MCF 10A (cell line): ENCODE measurements at regions not wholly inside any gene's neighbourhood (a gene's known extent, or its start where the extent isn't known, plus 50 kb on each side); places are given as distances from the start of the nearest gene placed in this dataset.

Source experiments
- BruUV-seq: library from RNA; stranded (reverse); fragments of 400-500 nt; replicated peaks from 2 replicates; lab custom pipeline; 2021; lab: Mats Ljungman, UMichigan
- CTCF ChIA-PET: fragments of 300-600 bp; sonication (Branson Sonifier 250); formaldehyde crosslinking; extraction: SDS; loops from one replicate; lab custom pipeline; 2021; ENCODE audit warnings: antibody characterized with exemption, inconsistent platforms; lab: Yijun Ruan, JAX
- POLR2A ChIA-PET: fragments of 300-600, 350-650 bp; sonication (Branson Sonifier 250); formaldehyde crosslinking; extraction: SDS; loops from one replicate; lab custom pipeline; 2020; ENCODE audit warnings: antibody characterized with exemption, inconsistent platforms; lab: Yijun Ruan, JAX
- DNase-seq: peaks from one replicate; pipeline ENCODE4 v3.0.0-alpha.2; 2018; ENCODE audit not compliant: unreplicated experiment
- H3K27ac Mint-ChIP-seq: one replicate; pipeline ENCODE4 v1.8.0; 2022; ENCODE audit warnings: mild to moderate bottlenecking, low read depth, mixed read lengths; ENCODE audit not compliant: unreplicated experiment
- H3K27me3 Mint-ChIP-seq: one replicate; pipeline ENCODE4 v1.8.0; 2022; ENCODE audit warnings: mixed read lengths; ENCODE audit not compliant: insufficient read depth, unreplicated experiment
- H3K36me3 Mint-ChIP-seq: one replicate; pipeline ENCODE4 v1.8.0; 2022; ENCODE audit warnings: mild to moderate bottlenecking, moderate library complexity, mixed read lengths; ENCODE audit not compliant: insufficient read depth, unreplicated experiment
- H3K4me1 Mint-ChIP-seq: one replicate; pipeline ENCODE4 v1.8.0; 2022; ENCODE audit warnings: mixed read lengths; ENCODE audit not compliant: insufficient read depth, unreplicated experiment
- H3K4me3 Mint-ChIP-seq: one replicate; pipeline ENCODE4 v1.8.0; 2022; ENCODE audit warnings: mild to moderate bottlenecking, moderate library complexity, mixed read lengths; ENCODE audit not compliant: unreplicated experiment
- H3K9me3 Mint-ChIP-seq: one replicate; pipeline ENCODE4 v1.8.0; 2022; ENCODE audit warnings: mixed read lengths; ENCODE audit not compliant: unreplicated experiment
- intact Hi-C: fragments of 100-400 bp; cut with micrococcal nuclease; formaldehyde crosslinking; loops from 2 replicates; pipeline ENCODE4 v1.14.1; 2022
- TF ChIP-seq, protein P1 (sequence below): fragments of 200-600 bp; IDR thresholded peaks from one replicate; pipeline ENCODE4 v1.8.0; 2022; ENCODE audit warnings: antibody characterized with exemption, mild to moderate bottlenecking; ENCODE audit not compliant: unreplicated experiment

DNA sequence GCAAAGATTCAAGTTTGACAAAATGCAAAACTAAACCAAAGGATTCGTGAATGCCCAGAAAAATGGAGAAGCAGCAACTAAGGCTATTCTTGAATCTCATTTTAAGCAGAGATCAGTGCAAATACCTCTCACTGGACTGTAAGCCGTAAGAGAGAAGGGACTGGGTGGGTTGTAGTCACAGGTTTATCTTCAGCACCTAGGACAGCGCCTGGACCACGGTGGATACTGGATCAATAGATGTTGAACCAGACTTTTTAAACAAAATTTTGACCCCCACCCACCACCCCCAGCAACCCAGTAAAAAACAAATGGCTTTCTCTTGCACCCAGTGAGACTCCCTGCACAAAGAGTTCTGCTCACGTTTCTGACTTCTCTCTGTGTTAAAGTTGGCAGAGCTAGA, 347.1 kb downstream of the AJAP1 start:
- Mint-ChIP-seq H3K9me3 (peaks cover 48% of the 10 kb centered on the region), H3K27me3 (no peaks in the 10 kb centered on the region), H3K27ac (no peak overlapping the region), H3K4me3 (no peak overlapping the region), H3K4me1 (no peaks in the 10 kb centered on the region), H3K36me3 (no peaks in the 10 kb centered on the region)
- ChIA-PET POLR2A (no interaction called here), CTCF (interaction anchor here (0.6 kb wide), 1 partner anchor 463 kb away, joined by 4 read pairs; no protein-coding TSS in a partner anchor)
- DNase-seq, result no peak
- TF ChIP-seq, protein P1, sequence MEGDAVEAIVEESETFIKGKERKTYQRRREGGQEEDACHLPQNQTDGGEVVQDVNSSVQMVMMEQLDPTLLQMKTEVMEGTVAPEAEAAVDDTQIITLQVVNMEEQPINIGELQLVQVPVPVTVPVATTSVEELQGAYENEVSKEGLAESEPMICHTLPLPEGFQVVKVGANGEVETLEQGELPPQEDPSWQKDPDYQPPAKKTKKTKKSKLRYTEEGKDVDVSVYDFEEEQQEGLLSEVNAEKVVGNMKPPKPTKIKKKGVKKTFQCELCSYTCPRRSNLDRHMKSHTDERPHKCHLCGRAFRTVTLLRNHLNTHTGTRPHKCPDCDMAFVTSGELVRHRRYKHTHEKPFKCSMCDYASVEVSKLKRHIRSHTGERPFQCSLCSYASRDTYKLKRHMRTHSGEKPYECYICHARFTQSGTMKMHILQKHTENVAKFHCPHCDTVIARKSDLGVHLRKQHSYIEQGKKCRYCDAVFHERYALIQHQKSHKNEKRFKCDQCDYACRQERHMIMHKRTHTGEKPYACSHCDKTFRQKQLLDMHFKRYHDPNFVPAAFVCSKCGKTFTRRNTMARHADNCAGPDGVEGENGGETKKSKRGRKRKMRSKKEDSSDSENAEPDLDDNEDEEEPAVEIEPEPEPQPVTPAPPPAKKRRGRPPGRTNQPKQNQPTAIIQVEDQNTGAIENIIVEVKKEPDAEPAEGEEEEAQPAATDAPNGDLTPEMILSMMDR, result no peak
- BruUV-seq, result no TSS peak
- intact Hi-C loops, result no loop called here

DNA sequence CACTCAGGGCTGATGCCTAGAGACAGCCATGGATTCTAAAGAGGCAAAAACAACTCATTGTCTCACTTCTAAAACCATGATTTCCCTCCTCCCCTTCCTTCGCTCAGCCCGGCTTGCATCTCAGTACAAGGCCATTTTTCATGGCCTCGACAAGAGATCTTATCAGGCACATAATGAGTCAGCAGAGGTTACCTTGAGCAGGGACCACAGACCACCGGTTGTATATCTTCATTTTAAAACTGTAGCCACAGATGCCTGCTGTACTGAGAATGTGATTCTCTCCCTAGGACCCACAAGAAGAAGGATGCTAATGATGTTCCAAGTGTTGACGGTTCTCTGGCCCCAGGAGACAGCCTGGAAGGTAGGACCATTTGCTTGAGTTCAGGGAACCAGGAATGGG, 331.9 kb downstream of the AJAP1 start:
- no TSS peak for BruUV-seq
- Mint-ChIP-seq H3K9me3 (peaks cover 18% of the 10 kb centered on the region), H3K4me3 (no peak overlapping the region), H3K4me1 (no peaks in the 10 kb centered on the region), H3K36me3 (no peaks in the 10 kb centered on the region), H3K27ac (no peak overlapping the region), H3K27me3 (no peaks in the 10 kb centered on the region)
- POLR2A ChIA-PET, result no interaction called here
- CTCF ChIA-PET, result interaction anchor here (0.8 kb wide), 1 partner anchor 25 kb away, joined by 3 read pairs; no protein-coding TSS in a partner anchor
- TF ChIP-seq, protein P1, result no peak
- DNase-seq, result no peak
- intact Hi-C loops, result no loop called here

DNA sequence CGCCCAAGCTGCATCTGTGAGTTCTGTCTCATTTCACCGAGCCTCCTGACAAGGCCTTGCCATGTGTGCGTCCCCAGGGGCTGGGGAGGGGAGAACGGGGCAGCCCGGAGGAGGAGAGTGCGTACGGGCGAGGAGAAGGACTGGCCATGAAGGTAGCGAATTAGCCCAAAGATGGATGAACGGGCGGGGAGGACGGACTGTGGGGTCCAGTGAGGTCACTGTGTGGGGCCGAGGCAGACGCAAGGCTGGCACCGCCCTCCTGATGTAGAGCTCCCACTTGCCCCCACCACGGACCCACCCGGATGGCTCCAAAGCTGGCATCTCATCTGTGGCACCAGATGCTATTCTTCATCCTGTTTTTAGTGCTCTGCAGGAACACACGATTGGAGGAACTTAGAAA, 330.4 kb downstream of the AJAP1 start:
- Mint-ChIP-seq H3K36me3 (no peaks in the 10 kb centered on the region), H3K27me3 (no peaks in the 10 kb centered on the region), H3K9me3 (peaks cover 23% of the 10 kb centered on the region), H3K4me3 (no peak overlapping the region), H3K4me1 (no peaks in the 10 kb centered on the region), H3K27ac (no peak overlapping the region)
- CTCF ChIA-PET, result no interaction called here
- no TSS peak for BruUV-seq
- intact Hi-C loops, result no loop called here
- no peak for DNase-seq
- TF ChIP-seq, protein P1, result no peak
- POLR2A ChIA-PET, result no interaction called here

DNA sequence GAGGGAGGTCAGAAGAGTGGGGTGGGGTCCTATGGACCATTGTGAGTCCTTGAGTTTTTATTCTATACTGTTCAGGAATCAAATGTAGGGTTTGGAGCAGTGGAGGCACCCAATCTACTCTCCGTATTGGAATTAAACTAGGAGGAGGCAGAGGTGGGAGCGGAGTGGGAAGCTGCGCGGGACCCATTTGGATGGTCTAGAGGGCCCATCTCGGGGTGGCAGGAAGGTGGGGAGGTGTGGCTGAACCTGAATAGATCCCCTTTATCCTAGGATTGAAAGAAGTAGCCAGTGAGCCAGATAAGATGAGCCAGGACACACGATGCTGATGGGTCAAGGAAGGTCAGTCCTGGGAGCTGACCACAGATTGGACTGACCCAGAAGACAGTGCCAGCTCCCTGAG, 325.8 kb downstream of the AJAP1 start:
- intact Hi-C loops, result no loop called here
- Mint-ChIP-seq H3K4me1 (no peaks in the 10 kb centered on the region), H3K9me3 (peaks cover 27% of the 10 kb centered on the region), H3K27me3 (no peaks in the 10 kb centered on the region), H3K4me3 (no peak overlapping the region), H3K36me3 (no peaks in the 10 kb centered on the region), H3K27ac (no peak overlapping the region)
- DNase-seq, result no peak
- ChIA-PET POLR2A (interaction anchor here (0.6 kb wide), 1 partner anchor 63 kb away, joined by 4 read pairs; no protein-coding TSS in a partner anchor), CTCF (no interaction called here)
- no TSS peak for BruUV-seq
- TF ChIP-seq, protein P1, result no peak
